GM19463 (cell line): ENCODE measurements at regions not wholly inside any gene's neighbourhood (a gene's known extent, or its start where the extent isn't known, plus 50 kb on each side); places are given as distances from the start of the nearest gene placed in this dataset.
"Not testable (repeated sequence)": the region's sequence is repeated elsewhere in the genome, so short reads cannot be mapped to it uniquely, and the experiment has no call there.

Experiments
- ATAC-seq: cut with Tn5 transposase; IDR thresholded peaks from one replicate; pipeline ENCODE4 v1.9.1; 2021; ENCODE audit warnings: mild to moderate bottlenecking, moderate library complexity; ENCODE audit not compliant: unreplicated experiment

DNA sequence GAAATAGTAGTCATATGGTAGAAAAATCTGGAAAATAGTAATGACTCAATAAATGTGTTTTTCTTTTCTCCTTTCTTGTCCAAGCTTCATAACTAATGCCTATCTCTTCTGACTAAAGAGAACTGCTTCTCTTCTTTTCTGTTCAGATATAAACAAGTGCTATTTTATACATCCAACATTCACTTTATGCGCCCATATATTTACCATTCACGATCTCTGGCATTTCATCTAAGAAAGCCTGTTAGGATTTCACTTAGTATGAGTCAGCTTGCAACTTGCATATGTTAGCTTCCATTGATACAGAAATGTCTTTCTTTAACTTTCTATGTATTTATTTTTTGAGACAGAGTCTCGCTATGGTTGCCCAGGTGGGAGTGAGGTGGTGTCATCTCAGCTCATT lies 224.9 kb downstream of the VAPA start:
- ATAC-seq, result no peak

DNA sequence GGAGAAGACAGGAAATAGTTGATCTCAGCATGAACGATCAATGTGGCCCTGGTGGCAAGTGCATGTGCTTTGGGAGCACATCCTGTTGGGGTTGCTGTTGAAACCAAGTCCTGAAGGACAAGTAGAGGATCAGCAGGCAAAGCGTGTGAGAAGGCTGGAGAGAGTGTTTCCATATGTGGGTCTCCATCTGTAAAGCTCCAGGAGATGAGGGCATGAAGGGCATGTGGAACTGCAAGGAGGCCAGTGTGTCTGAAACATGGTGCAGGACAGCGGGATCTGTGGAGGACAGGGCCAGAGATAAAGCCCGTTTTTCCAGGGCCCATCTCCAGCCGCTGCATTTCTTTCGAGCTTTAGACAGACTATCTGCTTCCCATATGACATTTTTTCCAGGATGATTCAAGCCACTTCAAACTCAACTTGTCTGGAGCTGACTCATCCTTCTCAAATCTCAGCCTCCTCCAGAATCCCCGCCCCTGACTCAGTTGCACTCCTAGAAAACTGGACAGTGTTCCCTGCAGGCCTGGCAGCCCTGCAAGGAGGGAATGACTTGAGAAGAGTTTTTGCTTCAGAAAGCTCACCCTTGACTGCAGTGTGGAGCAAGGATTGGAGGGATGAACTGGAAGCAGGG lies 226.1 kb downstream of the VAPA start:
- no peak for ATAC-seq

DNA sequence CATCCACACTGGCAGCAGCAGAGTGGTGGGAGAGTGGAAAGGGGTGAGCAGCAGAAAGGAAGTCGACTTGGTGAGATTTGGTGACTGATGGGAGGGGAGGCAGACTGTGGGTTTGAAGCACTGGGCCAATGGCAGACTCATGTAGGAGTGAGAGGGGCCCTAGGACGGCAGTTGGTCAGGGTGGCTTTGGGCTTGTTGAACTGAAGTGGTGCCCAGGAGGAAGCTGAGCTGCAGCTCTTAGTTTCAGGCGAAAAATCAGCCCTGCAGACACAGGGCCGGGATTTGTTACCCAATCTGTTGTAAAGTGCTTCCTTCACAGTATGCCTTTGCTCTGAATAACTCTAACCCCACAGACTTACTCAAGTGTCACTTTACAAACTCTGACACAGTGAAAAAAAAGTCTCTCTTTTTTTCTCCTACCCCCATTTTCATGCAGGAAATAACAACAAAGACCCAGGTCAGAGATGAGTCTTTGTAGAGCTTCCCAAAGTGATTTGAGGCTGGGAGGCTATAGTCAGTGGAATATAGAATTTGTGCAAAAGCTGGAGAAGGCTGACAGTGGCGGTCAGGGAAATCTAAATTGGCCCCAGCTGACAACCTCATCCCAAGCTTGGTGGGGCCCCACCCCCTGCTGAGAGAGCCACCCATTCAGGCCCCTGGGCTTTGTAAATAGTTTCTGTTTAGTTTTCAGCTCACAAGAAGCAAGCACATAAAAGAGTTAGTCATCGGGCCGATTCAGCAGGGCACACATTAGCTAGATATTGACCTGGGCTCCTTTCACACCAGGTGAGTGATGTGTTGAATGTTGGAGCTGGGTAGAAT lies 226.9 kb downstream of the VAPA start:
- ATAC-seq, result no peak

GRCh38 chr18:10141559-10141958 lies 227.7 kb downstream of the VAPA start:
- no peak for ATAC-seq

DNA sequence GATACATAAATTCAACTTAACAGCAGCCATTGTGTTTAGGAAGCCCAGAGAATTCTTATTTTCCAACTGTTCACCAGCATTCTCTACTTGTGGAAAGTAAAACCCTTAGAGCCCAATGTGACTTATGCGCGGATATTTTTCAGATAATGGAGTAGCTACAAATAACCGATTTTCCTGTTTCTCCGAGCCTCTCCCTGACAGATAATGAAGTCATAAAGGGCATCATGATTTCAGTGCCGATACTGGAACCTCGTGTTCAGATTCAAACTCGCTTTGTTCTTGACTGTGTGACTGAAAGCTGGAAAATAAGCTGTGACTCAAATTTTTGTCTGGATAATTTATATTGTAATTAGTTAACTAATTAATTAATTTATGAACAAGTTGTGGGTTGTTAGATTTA lies 228.2 kb downstream of the VAPA start:
- no peak for ATAC-seq

- ATAC-seq, result no peak
Observed at GRCh38 chr18:10142496-10143160, 228.8 kb downstream of the VAPA start.

DNA sequence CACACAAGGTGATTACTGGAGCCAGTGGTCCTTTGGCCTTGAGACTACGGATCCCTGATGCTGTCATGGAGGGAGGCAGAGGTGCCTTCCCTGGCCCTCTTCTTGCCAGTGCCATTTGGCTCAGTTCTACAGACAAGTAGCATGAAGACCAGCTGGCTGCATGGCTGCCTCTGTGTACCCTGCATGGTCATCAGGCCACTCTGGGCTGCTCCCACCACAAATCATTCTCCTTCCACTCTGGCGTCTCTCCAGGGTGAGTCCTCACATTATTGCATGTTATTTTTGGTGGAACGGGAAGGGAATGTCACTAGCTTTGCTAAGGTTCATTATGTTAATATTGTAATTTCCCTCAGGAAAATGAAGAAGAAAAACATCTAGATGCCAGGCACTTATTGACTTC lies 229.8 kb downstream of the VAPA start:
- ATAC-seq, result no peak

- ATAC-seq, result no peak
Observed at GRCh38 chr18:10145546-10145945, 231.7 kb downstream of the VAPA start.

GRCh38 chr18:10147226-10147625 lies 233.4 kb downstream of the VAPA start:
- ATAC-seq, result no peak

- no peak for ATAC-seq
Observed at GRCh38 chr18:10147752-10148151, 233.9 kb downstream of the VAPA start.

DNA sequence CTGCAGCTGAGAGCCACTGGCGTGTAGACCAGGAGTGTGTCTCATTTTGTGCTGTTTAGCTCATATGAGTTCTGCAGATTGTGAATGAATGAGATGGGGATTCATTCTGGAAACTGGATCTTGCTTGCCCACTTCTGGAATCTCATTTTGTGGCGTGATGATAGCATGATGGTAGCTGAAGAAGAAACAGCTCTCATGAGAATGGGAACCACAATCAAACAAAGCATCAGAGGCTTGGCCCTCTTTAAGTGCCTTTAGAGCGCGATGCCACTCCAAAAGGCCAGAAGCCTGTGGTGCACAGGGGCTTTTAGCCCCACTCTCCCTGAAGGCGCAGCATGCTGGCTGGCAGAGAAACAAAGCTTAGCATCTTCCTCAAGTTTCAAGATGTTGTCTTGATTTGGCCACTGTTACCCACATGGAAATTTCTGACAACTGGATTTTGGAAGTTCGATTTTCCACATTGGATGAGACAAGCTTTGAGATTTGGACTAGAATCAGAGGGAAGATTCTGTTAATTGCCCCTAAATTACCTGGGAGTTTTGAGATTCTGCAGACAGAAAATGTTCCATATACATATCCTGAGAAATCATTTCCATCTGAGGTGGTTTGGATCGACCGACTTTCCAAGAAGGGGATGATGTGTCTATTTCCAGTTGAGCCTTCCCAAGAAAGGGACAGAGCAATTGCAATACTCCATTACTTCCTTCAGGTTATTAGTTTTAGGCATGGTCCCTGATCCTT lies 234.5 kb downstream of the VAPA start:
- no peak for ATAC-seq

- ATAC-seq, result no peak
Observed at GRCh38 chr18:10149768-10150556, 236.1 kb downstream of the VAPA start.

- ATAC-seq, result not testable (repeated sequence)
Observed at GRCh38 chr18:10150576-10150975, 236.8 kb downstream of the VAPA start.

DNA sequence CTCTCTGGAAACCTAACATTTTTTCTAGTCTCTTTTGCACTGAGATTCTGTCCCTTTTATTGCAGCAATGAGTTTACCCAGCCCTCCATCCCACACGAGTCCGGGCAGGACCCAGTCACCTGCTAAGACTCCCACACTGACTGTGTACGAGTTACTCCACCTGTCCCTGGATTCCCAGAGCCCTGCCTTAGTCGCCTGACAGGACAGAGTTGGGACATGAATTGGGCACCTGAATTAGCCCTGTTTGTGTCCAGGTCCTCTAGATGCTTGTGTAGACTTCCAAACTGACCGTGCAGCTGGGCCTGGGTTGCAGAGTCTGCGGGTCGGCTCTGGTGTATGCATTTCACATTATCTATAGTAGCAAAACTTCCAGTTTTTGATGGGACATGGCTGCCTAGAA lies 238.7 kb downstream of the VAPA start:
- no peak for ATAC-seq

GRCh38 chr18:10153924-10154752 lies 240.3 kb downstream of the VAPA start:
- ATAC-seq, result no peak

DNA sequence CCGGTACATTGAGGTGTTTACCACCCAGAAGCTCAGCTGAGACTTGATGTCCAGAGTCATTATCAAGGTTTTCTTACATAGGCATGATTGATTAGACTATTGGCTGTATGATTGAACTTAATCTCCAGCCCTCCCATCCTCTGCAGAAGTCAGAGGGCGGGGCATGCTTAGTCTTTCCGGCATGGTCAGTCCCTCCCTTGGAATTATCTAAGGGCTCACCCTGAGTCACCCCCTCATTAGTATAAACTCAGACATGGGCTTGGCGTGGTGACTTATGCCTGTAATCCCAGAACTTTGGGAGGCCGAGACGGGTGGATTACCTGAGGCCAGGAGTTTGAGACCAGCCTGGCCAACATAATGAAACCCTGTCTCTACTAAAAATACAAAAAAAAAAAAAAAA lies 243.9 kb downstream of the VAPA start:
- ATAC-seq, result no peak

- no peak for ATAC-seq
Observed at GRCh38 chr18:10160251-10160650, 246.4 kb downstream of the VAPA start.

DNA sequence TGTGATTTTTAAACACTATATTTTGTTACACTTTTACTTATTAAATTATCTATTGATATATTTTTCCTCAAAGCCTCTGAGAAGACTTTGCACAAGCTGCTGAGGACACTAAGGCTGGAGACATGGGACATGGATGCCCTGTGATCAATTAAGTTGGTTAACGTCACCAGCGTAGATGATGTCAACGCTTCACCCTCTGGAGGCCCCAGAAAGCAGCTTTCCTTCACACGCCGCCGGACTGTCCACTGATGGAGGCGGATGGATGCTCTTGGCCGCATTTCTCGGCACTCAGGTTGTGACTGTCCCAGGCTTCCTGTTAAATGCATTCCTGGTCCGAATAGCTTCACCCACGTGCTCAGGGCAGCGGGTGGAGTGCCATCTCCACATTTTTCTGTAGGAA lies 247.5 kb downstream of the VAPA start:
- ATAC-seq, result no peak

GRCh38 chr18:10162340-10162739 lies 248.5 kb downstream of the VAPA start:
- no peak for ATAC-seq
